ENCODE measurements at regions not wholly inside any gene's neighbourhood (a gene's known extent, or its start where the extent isn't known, plus 50 kb on each side); places are given as distances from the start of the nearest gene placed in this dataset.
"Not testable (repeated sequence)": the region's sequence is repeated elsewhere in the genome, so short reads cannot be mapped to it uniquely, and the experiment has no call there.

DNA sequence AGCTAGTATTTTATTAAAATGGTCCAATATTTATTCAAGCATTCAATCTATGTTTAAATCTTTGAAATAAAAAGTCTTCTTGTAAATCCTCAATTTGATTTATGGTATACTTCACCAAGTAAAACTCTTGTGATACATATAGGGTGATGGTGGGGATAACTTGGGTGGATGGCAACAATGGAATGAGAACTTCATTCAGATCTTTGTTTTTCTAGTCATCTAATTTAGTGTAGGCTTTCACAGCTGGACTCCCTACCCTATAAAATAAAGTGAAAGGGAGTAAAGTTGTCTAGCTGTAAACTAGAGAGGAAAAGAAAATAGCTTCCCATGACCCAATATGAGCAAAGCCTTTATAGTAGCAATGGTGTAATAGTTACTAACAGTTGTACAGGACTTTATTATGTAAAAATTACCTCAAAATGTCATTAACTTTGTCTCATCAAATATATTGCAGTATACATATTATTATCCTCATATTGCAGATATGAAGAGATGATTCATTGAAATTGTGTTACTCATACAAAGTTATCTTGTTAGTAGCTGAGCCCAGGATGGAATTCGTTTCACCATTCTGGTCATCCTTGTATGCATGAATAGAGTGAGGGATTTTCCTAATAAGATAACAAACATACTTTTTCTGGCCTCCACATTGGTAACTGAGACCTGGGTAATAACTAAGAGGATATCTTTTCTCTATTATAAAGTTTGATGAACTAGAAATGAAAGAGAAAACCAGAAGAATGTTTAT, 1377.7 kb upstream of the ADGRL4 start:
- DNase-seq, result no peak

DNA sequence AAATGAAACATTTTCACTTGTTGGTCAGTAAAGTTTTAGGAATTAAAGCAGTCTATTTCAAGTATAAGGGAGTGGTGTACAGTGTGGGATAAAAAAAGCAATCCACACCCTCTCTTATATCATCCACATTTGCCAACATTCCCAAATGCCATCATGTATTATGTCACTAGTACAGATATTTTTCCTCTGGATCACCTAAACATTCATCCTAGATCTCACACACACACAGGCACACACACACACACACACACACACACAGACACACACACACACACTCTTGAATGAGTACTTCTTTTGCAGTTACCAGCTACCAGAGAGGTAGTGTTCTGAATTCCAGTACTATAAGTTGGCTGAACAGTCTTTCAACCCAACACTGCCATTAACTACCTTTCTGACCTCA, 1369.1 kb upstream of the ADGRL4 start:
- peak; percentile 92 for DNase-seq

DNA sequence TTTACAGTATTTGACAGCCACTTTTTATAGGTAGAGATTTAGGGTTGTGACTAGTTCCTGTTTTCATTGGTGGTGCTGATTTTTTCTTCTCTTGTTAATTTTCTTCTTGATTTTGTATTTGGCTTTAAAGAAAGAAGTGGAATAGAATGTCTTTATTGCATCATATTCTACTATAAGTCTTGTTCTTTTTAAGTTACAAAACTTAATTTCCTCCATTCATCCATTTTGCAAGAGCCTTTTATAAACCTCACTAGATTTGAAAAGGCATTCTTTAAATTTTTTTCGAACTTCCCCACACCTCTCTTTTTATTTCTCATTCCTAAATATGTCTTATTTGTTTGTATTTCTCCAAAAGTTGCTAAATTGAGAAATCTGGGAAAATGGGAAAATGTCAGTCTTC, 1368.6 kb upstream of the ADGRL4 start:
- DNase-seq, result no peak

- DNase-seq, result no peak
Measured at GRCh38 chr1:80369780-80370179, 1363.2 kb upstream of the ADGRL4 start.

DNA sequence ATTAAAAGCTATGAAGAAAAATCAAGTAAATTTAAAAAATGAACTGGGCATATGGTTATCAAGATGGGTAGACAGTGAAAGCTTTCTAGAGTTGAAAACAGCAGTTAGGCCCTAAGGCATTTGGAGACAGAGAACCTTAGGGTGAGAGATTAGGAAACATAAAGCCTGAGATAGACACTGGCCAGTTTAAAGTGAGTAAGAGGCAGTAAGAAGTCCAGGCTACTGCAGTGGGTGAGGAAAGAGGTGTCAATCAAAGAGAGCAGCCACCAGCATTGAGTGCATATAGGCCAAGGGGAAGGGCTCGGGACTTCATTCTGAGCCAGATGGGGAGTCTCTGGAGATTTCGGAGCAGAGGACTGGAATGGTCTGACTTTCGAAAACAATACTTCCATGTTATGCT, 1360.5 kb upstream of the ADGRL4 start:
- no peak for DNase-seq

GRCh38 chr1:80365359-80366021, 1359.0 kb upstream of the ADGRL4 start:
- no peak for DNase-seq

- DNase-seq, result no peak
Measured at GRCh38 chr1:80363689-80364475, 1357.4 kb upstream of the ADGRL4 start.

DNA sequence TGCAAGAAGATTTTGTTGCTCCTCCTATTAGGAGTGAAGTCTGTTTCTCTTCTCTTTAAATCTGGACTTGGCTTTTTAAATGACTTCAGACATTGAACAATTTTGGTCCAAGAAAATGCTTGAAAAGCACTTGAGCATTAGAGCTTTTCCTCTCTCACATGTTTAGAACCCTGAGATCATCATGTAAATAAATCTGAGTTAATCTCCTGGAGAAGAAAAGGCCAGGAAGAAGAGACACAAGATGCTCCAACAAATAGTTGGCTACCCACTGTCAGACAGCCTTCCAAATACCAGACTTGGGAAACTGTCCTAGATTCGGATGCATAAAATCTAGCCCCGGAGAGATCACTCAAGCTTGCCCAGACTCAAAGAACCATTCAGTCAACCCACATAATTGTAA, 1353.1 kb upstream of the ADGRL4 start:
- no peak for DNase-seq

DNA sequence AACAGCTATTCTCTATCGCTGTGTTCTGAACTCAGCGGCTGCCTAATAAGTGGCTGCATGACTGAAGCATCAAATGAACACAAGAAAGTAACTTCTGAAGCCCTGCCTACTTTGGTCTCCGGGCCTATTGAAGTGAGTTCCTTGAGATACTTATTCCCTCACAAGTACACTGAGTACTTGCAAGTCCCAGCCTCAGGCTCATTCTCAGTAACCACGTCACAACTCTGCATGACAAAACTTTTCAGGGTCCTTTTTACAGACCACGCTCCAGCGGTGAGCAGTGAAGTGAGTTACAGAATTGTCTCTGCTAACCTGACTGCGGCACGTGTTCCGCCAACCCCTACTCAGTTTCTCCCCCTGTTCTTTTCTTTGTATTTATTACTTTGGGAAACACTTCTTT, 1342.7 kb upstream of the ADGRL4 start:
- DNase-seq, result no peak

- DNase-seq, result no peak
Measured at GRCh38 chr1:80341021-80341420, 1334.5 kb upstream of the ADGRL4 start.

- DNase-seq, result no peak
Measured at GRCh38 chr1:80318108-80318507, 1311.6 kb upstream of the ADGRL4 start.

- DNase-seq, result no peak
Measured at GRCh38 chr1:80310703-80311245, 1304.2 kb upstream of the ADGRL4 start.

DNA sequence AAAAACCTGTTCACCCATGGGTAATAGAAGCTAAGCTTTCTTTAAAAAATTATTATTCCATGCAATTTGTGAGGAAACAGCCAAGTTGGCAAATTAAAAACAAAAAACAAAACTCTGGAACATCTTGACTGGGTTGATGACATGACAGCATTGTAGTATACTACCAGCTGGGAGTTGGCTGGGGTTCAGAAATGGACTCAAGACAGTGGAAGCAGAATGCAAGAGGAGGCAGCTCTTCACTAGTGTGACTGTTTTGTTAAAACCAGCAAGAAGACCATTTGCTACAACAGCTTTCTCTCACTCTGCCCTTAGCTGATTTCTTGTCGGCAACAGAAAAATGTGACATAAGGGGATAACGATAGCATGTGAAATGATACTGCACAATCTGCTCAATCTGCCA, 1298.9 kb upstream of the ADGRL4 start:
- DNase-seq, result no peak

- no peak for DNase-seq
Measured at GRCh38 chr1:80293818-80294217, 1287.3 kb upstream of the ADGRL4 start.

DNA sequence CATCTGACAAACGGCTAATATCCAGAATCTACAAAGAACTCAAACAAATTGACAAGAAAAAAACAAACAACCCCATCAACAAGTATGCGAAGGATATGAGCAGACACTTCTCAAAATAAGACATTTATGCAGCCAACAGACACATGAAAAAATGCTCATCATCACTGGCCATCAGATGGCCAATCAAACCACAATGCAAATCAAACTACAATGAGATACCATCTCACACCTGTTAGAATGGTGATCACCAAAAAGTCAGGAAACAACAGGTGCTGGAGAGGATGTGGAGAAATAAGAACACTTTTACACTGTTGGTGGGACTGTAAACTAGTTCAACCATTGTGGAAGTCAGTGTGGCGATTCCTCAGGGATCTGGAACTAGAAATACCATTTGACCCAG, 1282.2 kb upstream of the ADGRL4 start:
- DNase-seq, result not testable (repeated sequence)

DNA sequence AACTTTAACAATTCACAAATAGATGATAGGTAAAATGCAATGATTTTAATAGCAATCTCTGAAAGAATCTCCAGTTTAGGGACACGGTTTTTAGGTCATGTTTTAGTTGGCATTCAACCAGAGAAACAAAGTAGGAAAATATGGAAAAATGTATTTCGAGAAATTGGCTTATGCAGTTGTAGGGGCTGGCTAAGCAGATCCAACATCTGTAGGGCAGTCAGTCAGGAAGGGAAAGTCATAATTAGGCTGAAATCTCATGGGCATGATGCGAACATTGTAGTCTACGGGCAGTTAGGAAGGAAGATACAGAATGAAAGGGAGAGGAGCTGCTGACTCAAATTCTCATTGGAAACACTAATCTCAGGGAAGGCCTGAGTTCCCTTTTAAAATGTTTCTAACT, 1276.0 kb upstream of the ADGRL4 start:
- no peak for DNase-seq

DNA sequence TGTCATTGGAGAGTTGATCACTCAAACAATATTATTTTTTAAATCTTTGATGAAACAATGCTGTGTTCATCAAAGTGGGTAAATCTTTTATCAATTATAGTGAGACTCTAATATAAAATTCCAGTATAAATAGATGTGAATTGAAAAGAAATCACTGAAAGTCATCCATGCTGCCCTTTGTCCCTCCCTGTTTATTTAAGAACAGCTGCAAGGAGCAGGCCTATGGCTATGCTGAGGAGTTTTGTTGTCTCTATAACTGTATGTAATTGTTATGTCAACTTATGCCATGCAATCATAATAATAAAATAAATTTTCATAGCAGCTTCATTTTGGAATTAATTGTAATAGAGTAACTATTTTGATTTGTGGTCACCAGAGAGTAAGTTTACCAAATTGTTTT, 1272.4 kb upstream of the ADGRL4 start:
- no peak for DNase-seq

DNA sequence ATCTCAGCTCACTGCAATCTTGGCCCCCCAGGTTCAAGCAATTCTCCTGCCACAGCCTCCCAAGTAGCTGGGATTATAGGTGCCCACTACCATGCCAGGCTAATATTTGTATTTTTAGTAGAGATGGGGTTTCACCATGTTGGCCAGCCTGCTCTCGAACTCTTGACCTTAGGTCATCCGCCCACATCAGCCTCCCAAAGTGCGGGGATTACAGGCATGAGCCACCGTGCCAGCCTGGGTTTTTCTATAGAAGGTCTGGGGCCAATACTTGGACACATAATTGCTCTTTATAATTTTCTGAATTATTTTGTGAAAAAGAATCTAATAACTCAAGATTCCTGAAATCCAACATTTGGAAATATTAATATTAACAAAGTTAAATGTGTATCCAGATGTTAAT, 1267.7 kb upstream of the ADGRL4 start:
- no peak for DNase-seq

DNA sequence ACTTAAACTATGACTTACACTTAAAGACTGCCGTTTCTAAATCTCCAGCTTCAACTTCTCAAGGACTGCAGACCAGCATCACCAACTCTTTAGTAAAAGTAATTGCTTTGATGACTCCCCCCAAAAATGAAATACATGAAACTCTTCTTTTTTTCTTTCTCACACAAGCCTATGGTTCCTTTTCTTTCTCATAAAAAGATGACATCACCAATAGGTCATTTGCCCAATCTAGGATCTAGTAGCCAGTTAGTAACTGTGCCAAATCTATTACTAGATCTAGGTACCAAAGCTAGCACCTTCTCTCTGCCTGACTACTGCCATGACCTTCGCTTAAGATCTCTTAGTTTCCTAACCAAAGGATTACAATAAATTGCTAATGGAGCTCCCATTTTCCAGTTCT, 1266.0 kb upstream of the ADGRL4 start:
- DNase-seq, result no peak

GRCh38 chr1:80258659-80259058, 1252.1 kb upstream of the ADGRL4 start:
- no peak for DNase-seq

DNA sequence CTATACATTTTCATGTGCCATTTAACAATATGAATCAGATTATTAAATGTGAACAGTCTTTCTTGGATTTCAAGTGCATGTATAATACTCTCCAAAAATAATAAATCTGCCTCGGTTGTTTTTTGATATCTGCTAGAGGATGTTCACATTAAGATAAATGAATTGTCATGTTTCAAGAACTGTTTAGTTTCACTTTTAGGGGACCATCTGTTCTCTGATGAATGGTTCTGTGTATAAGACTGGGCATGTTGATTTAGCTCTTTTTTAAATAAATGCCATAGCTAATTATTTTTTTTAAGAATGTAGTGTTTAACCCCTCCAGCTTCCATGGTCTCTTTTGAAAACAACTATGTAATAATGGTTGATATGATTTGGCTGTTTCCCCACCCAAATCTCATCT, 1245.1 kb upstream of the ADGRL4 start:
- DNase-seq, result no peak

DNA sequence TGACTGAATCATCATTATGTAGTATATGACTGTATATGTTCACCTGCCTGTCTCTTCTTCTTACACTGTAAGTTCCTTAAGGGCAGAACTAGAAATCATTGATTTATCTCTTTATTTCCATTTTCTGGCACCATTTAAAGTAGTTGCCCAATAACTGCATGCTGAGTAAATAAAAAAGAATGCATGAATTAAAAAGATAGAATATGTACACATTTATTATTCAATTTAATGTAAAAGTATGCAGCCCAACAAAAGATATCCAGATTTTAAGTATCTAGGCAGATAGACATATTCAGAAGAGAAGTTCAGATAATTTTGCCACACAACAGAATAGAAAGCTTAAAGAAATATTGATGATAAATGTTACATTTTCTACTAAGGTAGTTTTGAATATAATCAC, 1244.6 kb upstream of the ADGRL4 start:
- DNase-seq, result no peak

GRCh38 chr1:80250573-80251168, 1244.1 kb upstream of the ADGRL4 start:
- DNase-seq, result peak; percentile 15
